Neural cell (in vitro differentiated cells): ENCODE measurements at regions not wholly inside any gene's neighbourhood (a gene's known extent, or its start where the extent isn't known, plus 50 kb on each side); places are given as distances from the start of the nearest gene placed in this dataset.

Experiments used
- H2AFZ ChIP-seq: fragments of 200-600, 300-800 bp; sonication (generic), shearing (Covaris generic); 2 replicates; pipeline ENCODE4 v1.6.0; 2014; ENCODE audit warnings: low read depth, mild to moderate bottlenecking, antibody characterized with exemption, low read length, moderate library complexity
- H3F3A ChIP-seq: fragments of 200-600 bp; shearing (Covaris generic); 2 replicates; pipeline ENCODE4 v1.6.1; 2016; ENCODE audit warnings: mild to moderate bottlenecking, moderate library complexity, mixed read lengths, antibody characterized with exemption, low read length; ENCODE audit not compliant: insufficient read depth, poor library complexity, severe bottlenecking
- H3K27ac ChIP-seq: fragments of 200-600, 300-800 bp; sonication (generic), shearing (Covaris generic); 2 replicates; pipeline ENCODE4 v1.5.1; 2014; ENCODE audit warnings: mild to moderate bottlenecking, low read length, moderate library complexity
- H3K27me3 ChIP-seq: fragments of 300-800, 200-600 bp; sonication (generic), shearing (Covaris generic); 2 replicates; pipeline ENCODE4 v1.6.0; 2014; ENCODE audit warnings: mild to moderate bottlenecking, low read depth, low read length, moderate library complexity; ENCODE audit not compliant: insufficient read depth
- H3K36me3 ChIP-seq: fragments of 300-800, 200-600 bp; sonication (generic), shearing (Covaris generic); 2 replicates; pipeline ENCODE4 v1.5.1; 2014; ENCODE audit warnings: mild to moderate bottlenecking, antibody characterized with exemption, low read length, moderate library complexity; ENCODE audit not compliant: insufficient read depth
- H3K4me2 ChIP-seq: fragments of 300-800, 200-600 bp; sonication (generic), shearing (Covaris generic); 2 replicates; pipeline ENCODE4 v1.6.0; 2014; ENCODE audit warnings: mild to moderate bottlenecking, low read length
- H3K4me3 ChIP-seq: fragments of 300-800, 200-600 bp; sonication (generic), shearing (Covaris generic); 2 replicates; pipeline ENCODE4 v1.5.1; 2014; ENCODE audit warnings: mild to moderate bottlenecking, low read length, moderate library complexity
- H3K79me2 ChIP-seq: fragments of 200-600 bp; shearing (Covaris generic); replicated peaks from 2 replicates; pipeline ENCODE4 v1.6.0; 2014; ENCODE audit warnings: mild to moderate bottlenecking, low read length, moderate library complexity; ENCODE audit not compliant: insufficient read depth
- H3K9ac ChIP-seq: fragments of 300-800, 200-600 bp; sonication (generic), shearing (Covaris generic); 2 replicates; pipeline ENCODE4 v1.6.1; 2016; ENCODE audit warnings: mild to moderate bottlenecking, low read length, mixed read lengths
- H3K9me2 ChIP-seq: fragments of 200-600 bp; shearing (Covaris generic); 2 replicates; pipeline ENCODE4 v1.6.1; 2016; ENCODE audit warnings: mild to moderate bottlenecking, low read length, mixed read lengths; ENCODE audit not compliant: insufficient read depth
- H3K9me3 ChIP-seq: fragments of 200-600, 300-800 bp; sonication (generic), shearing (Covaris generic); 2 replicates; pipeline ENCODE4 v1.6.1; 2016; ENCODE audit warnings: mild to moderate bottlenecking, mixed run types, low read length, moderate library complexity, mixed read lengths
- H4K20me1 ChIP-seq: fragments of 200-600 bp; shearing (Covaris generic); 2 replicates; pipeline ENCODE4 v1.6.1; 2016; ENCODE audit warnings: mild to moderate bottlenecking, mixed run types; ENCODE audit not compliant: insufficient read depth
- CTCF ChIP-seq: fragments of 450-650 bp; IDR thresholded peaks from 2 replicates; pipeline ENCODE4 v1.5.1; 2014; ENCODE audit warnings: antibody characterized with exemption, mild to moderate bottlenecking, moderate library complexity; ENCODE audit not compliant: poor library complexity, severe bottlenecking
- EP300 ChIP-seq: fragments of 450-650 bp; conservative IDR thresholded peaks from 2 replicates; pipeline ENCODE4 v1.6.1; 2014; ENCODE audit warnings: antibody characterized with exemption, mild to moderate bottlenecking, moderate library complexity; ENCODE audit not compliant: poor library complexity, severe bottlenecking
- EZH2 ChIP-seq: fragments of 200-600, 300-800 bp; shearing (Covaris generic), sonication (generic); IDR thresholded peaks from 2 replicates; pipeline ENCODE4 v1.6.1; 2014; ENCODE audit warnings: antibody characterized with exemption, low read length, borderline replicate concordance, mild to moderate bottlenecking; ENCODE audit not compliant: insufficient read depth, poor library complexity, severe bottlenecking
- MXI1 ChIP-seq: fragments of 450-650 bp; conservative IDR thresholded peaks from 2 replicates; pipeline ENCODE4 v1.6.1; 2014; ENCODE audit warnings: antibody characterized with exemption, mild to moderate bottlenecking; ENCODE audit not compliant: poor library complexity, severe bottlenecking
- POLR2AphosphoS5 ChIP-seq: IDR thresholded peaks from 2 replicates; pipeline ENCODE4 v1.6.1; 2012
- RAD21 ChIP-seq: fragments of 450-650 bp; conservative IDR thresholded peaks from 2 replicates; pipeline ENCODE4 v1.6.1; 2014; ENCODE audit warnings: antibody characterized with exemption, mild to moderate bottlenecking, moderate library complexity
- REST ChIP-seq: IDR thresholded peaks from 2 replicates; pipeline ENCODE4 v1.6.1; 2012; ENCODE audit warnings: borderline replicate concordance
- SMC3 ChIP-seq: fragments of 450-650 bp; conservative IDR thresholded peaks from 2 replicates; pipeline ENCODE4 v1.6.1; 2014; ENCODE audit warnings: antibody characterized with exemption, mild to moderate bottlenecking, moderate library complexity; ENCODE audit not compliant: poor library complexity
- TAF1 ChIP-seq: IDR thresholded peaks from 2 replicates; pipeline ENCODE4 v1.6.1; 2012; ENCODE audit warnings: low read depth

GRCh38 chr7:51689547-51689946, 372.9 kb upstream of the COBL start:
- Histone ChIP-seq H3K27me3 (no peaks in the 10 kb centered on the region), H3K36me3 (no peaks in the 10 kb centered on the region), H2AFZ (no peak overlapping the region), H3K9ac (no peak overlapping the region), H3F3A (no peaks in the 10 kb centered on the region), H3K4me2 (no peak overlapping the region), H4K20me1 (no peaks in the 10 kb centered on the region), H3K79me2 (no peaks in the 10 kb centered on the region), H3K4me3 (no peak overlapping the region), H3K27ac (no peak overlapping the region), H3K9me2 (no peaks in the 10 kb centered on the region), H3K9me3 (no peaks in the 10 kb centered on the region)
- TF ChIP-seq EZH2 (no peak), TAF1 (no peak), RAD21 (no peak), REST (no peak), SMC3 (no peak), EP300 (no peak), MXI1 (no peak), POLR2AphosphoS5 (no peak), CTCF (no peak)

GRCh38 chr7:51685794-51686193, 369.2 kb upstream of the COBL start:
- Histone ChIP-seq H3K4me3 (no peak overlapping the region), H3K36me3 (no peaks in the 10 kb centered on the region), H3K9me3 (no peaks in the 10 kb centered on the region), H3K9ac (no peak overlapping the region), H3F3A (no peaks in the 10 kb centered on the region), H3K27ac (no peak overlapping the region), H3K79me2 (no peaks in the 10 kb centered on the region), H3K27me3 (no peaks in the 10 kb centered on the region), H4K20me1 (no peaks in the 10 kb centered on the region), H3K4me2 (no peak overlapping the region), H3K9me2 (no peaks in the 10 kb centered on the region), H2AFZ (no peak overlapping the region)
- TF ChIP-seq RAD21 (no peak), SMC3 (no peak), REST (no peak), EP300 (no peak)
